ENCODE measurements at regions not wholly inside any gene's neighbourhood (a gene's known extent, or its start where the extent isn't known, plus 50 kb on each side); places are given as distances from the start of the nearest gene placed in this dataset.
A peak's percentile ranks its signal among the peaks of the same experiment; 100 is the strongest.

DNA sequence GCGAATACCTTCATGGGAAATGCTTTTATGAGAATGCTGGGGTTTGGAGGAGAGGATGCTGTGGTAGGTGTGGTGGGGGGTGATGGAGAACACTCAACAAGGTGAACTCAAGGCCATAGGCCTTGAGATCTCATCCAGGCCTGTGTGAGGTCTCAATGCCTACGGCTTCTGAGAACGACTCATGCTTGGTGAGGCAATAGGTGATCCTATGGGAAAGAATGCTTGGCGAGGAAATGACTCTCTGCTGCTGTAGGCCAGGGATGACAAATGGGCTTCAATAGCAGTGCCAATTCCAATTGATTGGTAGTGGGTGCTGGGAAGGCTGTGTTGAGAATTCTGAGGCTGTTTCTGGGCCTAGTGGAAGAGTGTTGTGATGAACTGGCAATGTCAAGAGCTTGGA, 280.2 kb upstream of the CLINT1 start:
- DNase-seq: no peak
- no peaks in the 10 kb centered on the region for H3K36me3 ChIP-seq (replicated peaks; ENCODE audit: control insufficient read depth, insufficient read depth, low read length)
- no peaks in the 10 kb centered on the region for H3K27me3 ChIP-seq (ENCODE audit: control insufficient read depth, insufficient read depth, low read length)
- H3K4me3 ChIP-seq (ENCODE audit: insufficient read depth, low read depth, low read length): no peak overlapping the region

DNA sequence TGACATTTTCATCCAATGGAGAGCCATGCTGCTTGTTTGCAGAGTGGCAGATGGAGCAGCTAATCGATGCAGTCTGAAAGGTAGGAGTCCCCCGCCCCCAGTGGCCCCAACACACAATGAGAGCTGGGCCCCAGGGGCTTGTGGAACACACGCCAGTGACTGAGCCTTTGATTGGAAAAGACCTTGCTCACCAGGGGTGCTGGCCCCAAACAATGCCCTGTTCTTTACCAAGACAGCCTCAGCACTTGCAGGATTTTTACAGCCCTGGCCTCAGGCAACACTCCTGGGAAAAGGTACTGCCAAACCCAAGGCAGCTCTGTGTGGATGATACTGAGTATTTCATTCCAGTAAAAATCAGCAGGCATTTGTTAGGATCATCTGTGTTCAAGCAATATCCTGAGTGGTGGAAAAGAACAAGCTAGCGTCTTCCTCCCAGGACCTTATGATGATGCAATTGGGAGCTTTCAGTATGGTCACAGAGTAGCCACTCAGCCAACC, 276.8 kb upstream of the CLINT1 start:
- DNase-seq: peak; percentile 47
- Histone ChIP-seq H3K27me3 (ENCODE audit: control insufficient read depth, insufficient read depth, low read length) (no peaks in the 10 kb centered on the region), H3K36me3 (replicated peaks; ENCODE audit: control insufficient read depth, insufficient read depth, low read length) (no peaks in the 10 kb centered on the region), H3K4me3 (ENCODE audit: insufficient read depth, low read depth, low read length) (no peak overlapping the region)

DNA sequence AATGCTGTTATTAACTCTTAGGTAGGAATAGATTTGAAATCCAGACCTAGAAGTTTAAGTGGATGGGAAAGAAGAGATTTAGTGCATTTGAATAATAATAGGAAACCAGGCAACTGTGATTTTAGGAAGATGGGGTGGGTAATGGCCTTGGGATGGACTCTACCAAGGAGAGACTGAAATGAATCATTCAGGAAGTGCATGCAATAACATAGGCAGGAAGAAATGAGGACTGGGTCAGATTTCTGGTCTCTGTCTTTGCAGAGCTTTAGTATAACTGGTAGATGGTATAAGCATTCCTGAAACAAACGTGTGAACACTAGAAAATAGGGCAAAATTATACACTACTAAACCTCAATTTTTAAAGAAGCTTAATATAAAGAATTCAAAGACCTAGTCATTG, 274.4 kb upstream of the CLINT1 start:
- no peak overlapping the region for H3K4me3 ChIP-seq (ENCODE audit: insufficient read depth, low read depth, low read length)
- no peaks in the 10 kb centered on the region for H3K36me3 ChIP-seq (replicated peaks; ENCODE audit: control insufficient read depth, insufficient read depth, low read length)
- no peak for DNase-seq
- H3K27me3 ChIP-seq (ENCODE audit: control insufficient read depth, insufficient read depth, low read length): no peaks in the 10 kb centered on the region

DNA sequence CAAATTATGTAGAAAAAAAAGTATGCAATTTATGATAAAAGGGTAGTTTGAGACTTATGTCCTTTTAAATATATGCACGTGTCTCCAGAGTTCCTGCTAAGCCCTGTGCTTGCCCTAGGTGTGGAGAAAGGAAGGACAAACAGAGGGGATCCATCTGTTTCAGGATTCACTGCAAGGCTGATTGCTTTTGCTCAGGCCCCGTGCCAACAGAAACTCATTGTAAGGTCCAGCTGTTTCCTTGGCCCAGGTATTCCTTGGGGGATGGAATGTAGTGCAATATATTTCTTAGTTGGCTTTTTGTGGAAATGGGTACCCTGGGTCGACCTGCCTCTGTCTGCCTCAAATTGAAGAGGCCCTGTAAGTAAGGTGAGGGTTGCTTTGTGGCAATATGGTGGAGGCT, 268.6 kb upstream of the CLINT1 start:
- Histone ChIP-seq H3K27me3 (ENCODE audit: control insufficient read depth, insufficient read depth, low read length) (no peaks in the 10 kb centered on the region), H3K4me3 (ENCODE audit: insufficient read depth, low read depth, low read length) (no peak overlapping the region), H3K36me3 (replicated peaks; ENCODE audit: control insufficient read depth, insufficient read depth, low read length) (no peaks in the 10 kb centered on the region)
- no peak for DNase-seq

DNA sequence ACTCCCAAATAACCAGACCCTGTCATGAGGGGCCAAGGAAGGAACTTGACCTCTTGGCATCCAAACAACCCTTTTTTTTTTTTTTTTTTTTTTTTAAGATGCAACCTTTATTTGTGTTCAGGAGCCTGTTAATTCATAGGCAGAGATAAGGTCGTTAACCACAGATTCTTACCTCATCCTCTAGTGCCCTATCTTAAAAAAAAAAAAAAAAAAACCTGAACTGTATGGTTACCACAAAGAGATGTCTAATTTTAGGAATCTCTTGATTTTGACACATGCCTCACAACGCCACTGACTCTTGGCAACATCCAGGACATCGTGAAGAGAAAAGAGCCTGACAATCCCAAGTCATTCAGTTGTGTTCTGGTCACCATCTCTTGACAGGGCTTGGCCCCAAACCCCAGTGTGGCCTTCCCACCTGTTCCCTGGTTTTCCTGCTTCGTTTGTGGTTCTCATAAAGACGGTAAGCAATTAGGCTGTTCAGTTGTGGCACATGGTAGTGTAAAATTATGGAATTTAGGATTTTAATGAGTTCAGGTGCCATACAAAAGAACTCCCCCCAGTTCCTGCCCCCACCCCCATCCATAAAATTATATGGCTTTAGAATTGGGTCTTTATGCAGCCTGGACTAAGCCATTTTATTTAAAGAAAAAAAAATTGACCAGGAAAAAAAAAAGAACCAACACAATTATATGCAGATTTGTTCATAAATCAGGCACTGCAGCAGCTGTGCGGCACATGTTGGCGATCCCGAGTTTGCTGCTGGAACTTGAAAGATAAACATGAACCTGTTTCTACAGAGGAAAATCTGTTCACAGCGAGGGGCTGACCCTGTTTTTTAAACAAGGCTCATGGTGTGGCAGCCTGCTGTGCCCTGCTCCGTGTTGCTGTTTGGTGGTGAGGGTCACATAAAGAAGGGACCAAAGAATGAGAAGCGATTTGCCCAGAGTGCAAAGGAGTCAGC, 267.8 kb upstream of the CLINT1 start:
- DNase-seq: no peak

DNA sequence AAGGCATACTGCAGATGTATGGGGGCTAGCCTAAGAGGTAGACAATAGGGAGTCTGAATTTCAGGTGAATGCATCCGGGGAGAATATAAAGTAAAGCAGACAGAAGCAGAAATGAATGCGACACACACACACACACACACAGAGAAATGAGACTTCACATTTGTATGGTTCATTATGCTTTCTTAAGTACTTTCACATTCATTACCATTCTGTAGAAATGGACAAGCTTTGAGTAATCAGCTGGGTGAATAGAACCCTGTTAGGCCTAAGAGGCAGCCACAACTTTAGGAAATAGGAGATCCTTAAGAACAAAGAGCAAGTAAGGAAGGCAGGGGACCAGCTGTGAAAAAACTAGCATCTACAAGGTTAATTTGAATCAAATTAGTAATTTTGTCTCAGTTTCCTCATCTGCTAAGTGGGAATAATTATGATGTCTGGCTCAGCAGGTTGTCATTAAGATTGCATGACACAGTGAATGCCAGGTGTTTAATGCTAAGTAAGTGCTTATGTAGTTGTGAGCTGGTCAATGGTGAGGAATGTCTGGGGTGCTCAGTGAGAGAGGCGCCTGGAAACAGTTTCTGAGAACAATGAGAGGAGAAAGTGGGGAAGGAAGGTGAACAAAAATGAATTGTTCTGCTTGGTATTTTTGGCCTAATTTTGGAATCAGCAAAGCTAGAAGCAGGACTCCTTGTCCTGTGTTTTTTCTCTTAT, 265.8 kb upstream of the CLINT1 start:
- DNase-seq: no peak
- Histone ChIP-seq H3K4me3 (ENCODE audit: insufficient read depth, low read depth, low read length) (no peak overlapping the region), H3K27me3 (ENCODE audit: control insufficient read depth, insufficient read depth, low read length) (no peaks in the 10 kb centered on the region), H3K36me3 (replicated peaks; ENCODE audit: control insufficient read depth, insufficient read depth, low read length) (no peaks in the 10 kb centered on the region)

More for the DNA sequence above, 267.8 kb upstream of the CLINT1 start:
- no peak overlapping the region for H3K4me3 ChIP-seq (ENCODE audit: insufficient read depth, low read depth, low read length)
- no peaks in the 10 kb centered on the region for H3K27me3 ChIP-seq (ENCODE audit: control insufficient read depth, insufficient read depth, low read length)
- H3K36me3 ChIP-seq (replicated peaks; ENCODE audit: control insufficient read depth, insufficient read depth, low read length): no peaks in the 10 kb centered on the region

DNA sequence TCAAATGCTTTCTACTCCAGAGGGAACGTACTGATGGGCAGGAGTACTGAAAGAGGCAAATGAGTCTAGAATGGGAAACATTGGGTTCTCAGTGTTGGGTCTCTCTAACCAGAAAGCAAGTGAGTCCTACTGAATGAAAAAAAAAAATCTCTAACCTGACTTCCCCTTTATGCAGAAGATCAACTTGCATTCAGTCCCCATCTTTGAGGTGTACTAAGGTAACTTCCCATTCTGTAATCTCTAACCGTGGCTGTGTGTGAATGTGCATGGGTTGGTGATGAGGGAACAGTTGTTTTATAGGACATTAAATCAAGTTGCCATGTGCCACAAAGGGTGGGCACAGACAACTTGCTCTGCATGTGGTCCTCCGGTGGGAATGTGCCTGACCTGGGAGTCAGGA, 264.6 kb upstream of the CLINT1 start:
- Histone ChIP-seq H3K36me3 (replicated peaks; ENCODE audit: control insufficient read depth, insufficient read depth, low read length) (no peaks in the 10 kb centered on the region), H3K27me3 (ENCODE audit: control insufficient read depth, insufficient read depth, low read length) (no peaks in the 10 kb centered on the region), H3K4me3 (ENCODE audit: insufficient read depth, low read depth, low read length) (no peak overlapping the region)
- DNase-seq: no peak

DNA sequence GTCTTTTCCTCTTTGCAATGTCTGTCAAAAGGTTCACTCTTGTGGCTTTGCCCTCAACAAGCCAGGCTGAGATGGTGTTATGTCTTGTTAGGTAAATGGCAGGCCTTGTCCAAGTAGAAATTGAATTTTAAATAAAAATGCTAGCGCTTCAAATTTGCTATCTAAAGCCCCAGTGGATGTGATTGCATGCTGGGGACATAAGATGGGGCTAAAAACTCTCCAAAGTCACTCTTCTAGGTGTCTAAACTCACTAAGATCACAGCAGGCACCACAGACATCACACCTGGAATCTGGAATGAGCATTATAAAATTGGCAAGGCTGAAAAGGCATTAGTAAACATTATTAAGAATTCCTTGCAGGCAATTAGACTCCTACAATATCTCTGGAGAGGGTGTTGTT, 262.7 kb upstream of the CLINT1 start:
- no peaks in the 10 kb centered on the region for H3K27me3 ChIP-seq (ENCODE audit: control insufficient read depth, insufficient read depth, low read length)
- no peak for DNase-seq
- H3K36me3 ChIP-seq (replicated peaks; ENCODE audit: control insufficient read depth, insufficient read depth, low read length): no peaks in the 10 kb centered on the region
- no peak overlapping the region for H3K4me3 ChIP-seq (ENCODE audit: insufficient read depth, low read depth, low read length)

DNA sequence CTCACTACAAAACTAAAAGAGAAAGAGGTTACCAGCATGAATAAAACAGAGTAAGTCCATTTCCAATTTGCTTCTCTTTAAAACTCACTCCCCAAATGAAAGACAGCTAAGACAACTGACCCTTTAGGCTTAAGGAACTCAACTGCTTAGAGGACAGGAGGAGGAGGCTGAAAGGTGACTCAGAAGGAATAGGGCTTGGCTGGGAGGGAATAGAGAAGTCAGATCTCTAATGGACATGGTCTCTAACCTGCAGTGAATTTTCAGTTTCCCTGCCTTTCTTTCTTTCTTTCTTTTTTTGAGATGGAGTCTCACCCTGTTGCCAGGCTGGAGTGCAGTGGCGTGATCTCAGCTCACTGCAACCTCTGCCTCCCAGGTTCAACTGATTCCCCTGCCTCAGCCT, 261.8 kb upstream of the CLINT1 start:
- DNase-seq: no peak
- Histone ChIP-seq H3K36me3 (replicated peaks; ENCODE audit: control insufficient read depth, insufficient read depth, low read length) (no peaks in the 10 kb centered on the region), H3K4me3 (ENCODE audit: insufficient read depth, low read depth, low read length) (no peak overlapping the region), H3K27me3 (ENCODE audit: control insufficient read depth, insufficient read depth, low read length) (no peaks in the 10 kb centered on the region)

DNA sequence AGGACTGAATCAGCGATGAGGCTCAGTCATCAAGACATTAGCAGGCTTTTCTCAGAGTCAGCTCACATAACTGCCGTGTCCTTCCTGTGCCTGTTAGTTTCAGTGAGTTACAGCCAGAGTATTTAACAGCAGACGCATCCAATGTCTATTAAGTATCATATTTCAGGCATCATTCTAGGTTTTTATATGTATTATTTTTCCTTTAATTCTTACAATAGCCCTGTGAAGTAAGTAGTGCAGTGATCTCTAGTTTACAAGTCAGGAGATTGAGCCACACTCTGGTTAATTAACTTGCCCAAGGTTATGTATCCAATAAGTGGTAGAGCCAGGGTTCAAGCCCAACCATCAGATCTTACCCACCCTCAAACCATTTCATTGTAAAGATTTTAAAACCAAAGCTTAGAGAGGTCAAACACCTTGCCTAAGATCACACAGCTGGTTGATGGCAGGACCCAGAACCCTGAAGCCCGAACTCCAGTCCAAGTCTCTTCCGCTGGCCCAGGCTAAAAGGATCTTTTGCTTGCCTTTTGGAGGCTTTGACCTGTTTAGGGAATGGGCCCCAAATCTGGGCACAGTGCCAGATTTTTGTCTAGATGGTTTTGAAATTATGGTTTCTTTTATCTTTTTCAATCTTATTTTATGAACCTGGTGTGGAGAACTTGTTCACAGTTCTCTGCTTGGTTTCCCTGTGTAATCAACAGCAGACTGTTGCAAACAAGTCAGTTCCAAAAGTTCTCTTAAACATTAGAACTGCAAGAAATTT, 261.2 kb upstream of the CLINT1 start:
- H3K4me3 ChIP-seq (ENCODE audit: insufficient read depth, low read depth, low read length): no peak overlapping the region
- no peak for DNase-seq
- H3K36me3 ChIP-seq (replicated peaks; ENCODE audit: control insufficient read depth, insufficient read depth, low read length): no peaks in the 10 kb centered on the region
- no peaks in the 10 kb centered on the region for H3K27me3 ChIP-seq (ENCODE audit: control insufficient read depth, insufficient read depth, low read length)

DNA sequence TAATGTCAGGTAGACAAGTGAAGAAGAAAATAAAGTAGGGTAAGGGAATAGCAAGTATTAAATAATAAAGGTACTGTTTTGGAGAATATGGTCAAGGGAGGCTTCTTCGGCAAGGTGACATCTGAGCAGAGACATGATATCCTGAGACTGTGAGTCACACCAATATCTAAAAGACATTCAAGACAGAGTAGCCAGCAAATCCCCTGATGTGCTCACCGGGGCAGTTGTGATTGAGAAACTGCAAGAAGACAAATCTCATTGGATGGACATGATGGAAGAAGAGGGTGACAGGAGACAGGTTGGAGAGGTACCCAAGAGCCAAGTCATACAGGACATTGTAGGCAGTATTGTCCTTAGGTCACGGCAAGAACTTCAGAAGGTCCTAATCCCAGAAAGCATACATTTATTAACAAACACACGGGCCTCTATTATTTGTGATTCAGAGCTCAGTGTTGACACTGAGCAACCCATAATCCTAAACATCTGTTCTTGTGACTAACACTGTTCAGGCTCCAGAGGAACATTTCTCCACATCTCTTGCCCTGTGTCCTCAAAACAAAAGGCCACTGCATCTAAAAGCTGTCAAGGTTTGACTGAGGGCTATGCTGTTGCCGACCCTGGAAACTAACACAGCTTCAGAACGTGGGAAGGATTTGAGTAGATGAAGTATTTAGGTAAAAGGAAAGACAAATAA, 258.7 kb upstream of the CLINT1 start:
- Histone ChIP-seq H3K4me3 (ENCODE audit: insufficient read depth, low read depth, low read length) (no peak overlapping the region), H3K27me3 (ENCODE audit: control insufficient read depth, insufficient read depth, low read length) (no peaks in the 10 kb centered on the region), H3K36me3 (replicated peaks; ENCODE audit: control insufficient read depth, insufficient read depth, low read length) (no peaks in the 10 kb centered on the region)
- no peak for DNase-seq

DNA sequence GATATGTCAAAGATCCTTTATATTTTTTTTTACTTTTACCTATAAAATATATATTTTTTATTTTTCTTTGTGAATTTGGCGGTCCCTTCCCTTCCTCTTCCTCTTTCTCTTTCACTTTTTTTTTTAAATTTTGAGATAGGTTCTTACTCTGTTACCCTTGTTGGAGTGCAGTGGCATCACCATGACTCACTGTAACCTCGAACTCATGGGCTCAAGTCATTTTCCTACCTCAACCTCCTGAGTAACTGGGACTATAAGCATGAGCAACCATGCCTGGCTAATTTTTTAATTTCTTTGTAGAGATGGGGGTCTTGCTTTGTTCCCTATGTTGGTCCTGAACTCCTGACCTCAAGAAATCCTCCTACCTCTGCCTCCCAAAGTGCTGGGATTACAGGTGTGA, 258.0 kb upstream of the CLINT1 start:
- Histone ChIP-seq H3K4me3 (ENCODE audit: insufficient read depth, low read depth, low read length) (no peak overlapping the region), H3K27me3 (ENCODE audit: control insufficient read depth, insufficient read depth, low read length) (no peaks in the 10 kb centered on the region)

DNA sequence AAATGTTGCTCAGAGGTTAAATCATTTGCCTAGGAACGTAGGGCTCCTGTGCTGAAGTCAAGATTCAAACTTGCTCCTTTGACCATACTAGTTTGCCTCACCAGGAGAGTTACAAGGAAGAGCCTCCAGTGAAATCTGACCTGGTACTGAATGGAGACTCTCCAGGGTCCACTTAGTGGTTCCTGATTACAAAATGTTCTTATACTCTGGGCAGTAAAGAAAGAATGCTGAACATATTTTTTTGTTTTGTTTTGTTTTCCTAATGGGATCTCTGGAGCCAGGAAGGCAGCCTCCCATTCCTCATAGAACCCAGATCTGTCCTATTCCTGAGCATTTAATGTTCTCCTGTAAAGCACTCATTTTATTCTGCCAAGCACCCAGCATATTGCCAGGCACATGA, 256.5 kb upstream of the CLINT1 start:
- H3K36me3 ChIP-seq (replicated peaks; ENCODE audit: control insufficient read depth, insufficient read depth, low read length): no peaks in the 10 kb centered on the region
- no peak for DNase-seq
- no peaks in the 10 kb centered on the region for H3K27me3 ChIP-seq (ENCODE audit: control insufficient read depth, insufficient read depth, low read length)
- H3K4me3 ChIP-seq (ENCODE audit: insufficient read depth, low read depth, low read length): no peak overlapping the region

More for the DNA sequence above, 258.0 kb upstream of the CLINT1 start:
- no peak for DNase-seq
- H3K36me3 ChIP-seq (replicated peaks; ENCODE audit: control insufficient read depth, insufficient read depth, low read length): no peaks in the 10 kb centered on the region

DNA sequence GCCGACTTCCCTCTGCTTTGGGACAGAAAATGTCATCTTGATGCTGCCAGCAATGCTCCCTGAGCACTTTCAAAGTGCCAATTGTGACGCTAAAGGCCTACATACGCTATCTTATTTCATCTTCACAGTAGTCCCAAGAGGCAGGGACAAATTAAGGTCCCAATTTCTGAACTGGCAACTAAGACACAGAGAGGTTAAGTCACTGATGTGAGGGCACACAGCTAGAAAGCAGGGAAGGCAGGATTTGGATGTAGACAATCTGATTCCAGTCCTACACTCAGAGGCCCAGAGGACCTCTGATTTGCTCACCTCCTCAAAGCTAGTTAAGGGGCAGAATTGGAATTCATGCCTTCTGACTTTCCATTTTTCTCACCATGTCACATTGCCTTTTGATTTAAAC, 249.2 kb upstream of the CLINT1 start:
- Histone ChIP-seq H3K36me3 (replicated peaks; ENCODE audit: control insufficient read depth, insufficient read depth, low read length) (no peaks in the 10 kb centered on the region), H3K27me3 (ENCODE audit: control insufficient read depth, insufficient read depth, low read length) (no peaks in the 10 kb centered on the region), H3K4me3 (ENCODE audit: insufficient read depth, low read depth, low read length) (no peak overlapping the region)
- DNase-seq: no peak
